ENCODE measurements at regions not wholly inside any gene's neighbourhood (a gene's known extent, or its start where the extent isn't known, plus 50 kb on each side); places are given as distances from the start of the nearest gene placed in this dataset.

DNA sequence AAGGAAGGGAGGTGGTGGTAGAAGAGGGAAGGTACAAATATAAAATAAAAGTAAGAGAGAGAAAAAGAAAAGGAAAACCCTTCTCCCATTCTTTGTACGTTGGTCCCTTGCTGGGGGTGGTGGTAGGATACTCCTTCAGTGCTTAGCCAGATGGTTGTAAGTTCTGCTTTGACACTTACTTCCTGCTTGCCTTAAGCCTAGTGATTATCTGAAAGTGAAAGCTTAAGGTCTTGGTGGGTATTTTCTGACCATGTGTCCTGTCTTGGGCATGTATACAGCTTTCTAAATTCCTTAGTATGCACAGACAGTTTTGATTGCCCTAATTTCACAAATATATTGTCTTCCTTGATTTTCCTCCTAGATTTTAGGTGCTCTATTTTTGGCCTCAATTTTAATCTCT, 314.8 kb downstream of the PCDH17 start (continued):
- TF ChIP-seq E2F4 (CRISPR knock-in tag; IDR thresholded peaks at IDR 0.05; ENCODE audit: borderline replicate concordance, low read depth), result no peak
- no peak for TF ChIP-seq TEAD1 (CRISPR knock-in tag; IDR thresholded peaks at IDR 0.05)
- TF ChIP-seq FOXJ3 (CRISPR knock-in tag; IDR thresholded peaks at IDR 0.05; ENCODE audit: borderline replicate concordance), result no peak

- Mint-ChIP-seq H3K9me3 (peaks cover 32% of the 10 kb centered on the region), H3K27me3 (ENCODE audit: low read depth) (no peaks in the 10 kb centered on the region), H3K4me1 (no peaks in the 10 kb centered on the region), H3K27ac (no peak overlapping the region), H3K36me3 (peaks cover 27% of the 10 kb centered on the region), H3K4me3 (no peak overlapping the region)
- ChIA-PET CTCF (no interaction called here), POLR2A (no interaction called here)
- ATAC-seq (no peak), DNase-seq (ENCODE audit: low spot score) (no peak)
- TF ChIP-seq TP53 (CRISPR knock-in tag; IDR thresholded peaks at IDR 0.05), result no peak
- TF ChIP-seq, protein P1, sequence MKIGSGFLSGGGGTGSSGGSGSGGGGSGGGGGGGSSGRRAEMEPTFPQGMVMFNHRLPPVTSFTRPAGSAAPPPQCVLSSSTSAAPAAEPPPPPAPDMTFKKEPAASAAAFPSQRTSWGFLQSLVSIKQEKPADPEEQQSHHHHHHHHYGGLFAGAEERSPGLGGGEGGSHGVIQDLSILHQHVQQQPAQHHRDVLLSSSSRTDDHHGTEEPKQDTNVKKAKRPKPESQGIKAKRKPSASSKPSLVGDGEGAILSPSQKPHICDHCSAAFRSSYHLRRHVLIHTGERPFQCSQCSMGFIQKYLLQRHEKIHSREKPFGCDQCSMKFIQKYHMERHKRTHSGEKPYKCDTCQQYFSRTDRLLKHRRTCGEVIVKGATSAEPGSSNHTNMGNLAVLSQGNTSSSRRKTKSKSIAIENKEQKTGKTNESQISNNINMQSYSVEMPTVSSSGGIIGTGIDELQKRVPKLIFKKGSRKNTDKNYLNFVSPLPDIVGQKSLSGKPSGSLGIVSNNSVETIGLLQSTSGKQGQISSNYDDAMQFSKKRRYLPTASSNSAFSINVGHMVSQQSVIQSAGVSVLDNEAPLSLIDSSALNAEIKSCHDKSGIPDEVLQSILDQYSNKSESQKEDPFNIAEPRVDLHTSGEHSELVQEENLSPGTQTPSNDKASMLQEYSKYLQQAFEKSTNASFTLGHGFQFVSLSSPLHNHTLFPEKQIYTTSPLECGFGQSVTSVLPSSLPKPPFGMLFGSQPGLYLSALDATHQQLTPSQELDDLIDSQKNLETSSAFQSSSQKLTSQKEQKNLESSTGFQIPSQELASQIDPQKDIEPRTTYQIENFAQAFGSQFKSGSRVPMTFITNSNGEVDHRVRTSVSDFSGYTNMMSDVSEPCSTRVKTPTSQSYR (CRISPR knock-in tag; IDR thresholded peaks at IDR 0.05), result no peak
- no peak for TF ChIP-seq CBFB (CRISPR knock-in tag; IDR thresholded peaks at IDR 0.05; ENCODE audit: low read depth)
- TF ChIP-seq ZBTB21 (CRISPR knock-in tag; IDR thresholded peaks at IDR 0.05; ENCODE audit: borderline replicate concordance), result no peak
- no peak for TF ChIP-seq ZNF232 (CRISPR knock-in tag; IDR thresholded peaks at IDR 0.05)
- no peak for TF ChIP-seq CTCF (IDR thresholded peaks at IDR 0.05)
- no peak for TF ChIP-seq USF2 (CRISPR knock-in tag; IDR thresholded peaks at IDR 0.05)
- TF ChIP-seq ZNF121 (CRISPR knock-in tag; IDR thresholded peaks at IDR 0.05), result no peak
- TF ChIP-seq FOXK1 (CRISPR knock-in tag; IDR thresholded peaks at IDR 0.05), result no peak
- TF ChIP-seq NR3C1 (CRISPR knock-in tag; conservative IDR thresholded peaks at IDR 0.05; ENCODE audit: low read depth), result no peak
Observed at GRCh38 chr13:57948884-57949283, 317.3 kb downstream of the PCDH17 start.

GRCh38 chr13:57969951-57970350, 338.4 kb downstream of the PCDH17 start:
- H3K4me1 Mint-ChIP-seq, result no peaks in the 10 kb centered on the region
- H3K36me3 Mint-ChIP-seq, result peaks cover 24% of the 10 kb centered on the region
- ChIA-PET CTCF (no interaction called here), POLR2A (no interaction called here)
- ATAC-seq (no peak), DNase-seq (ENCODE audit: low spot score) (no peak)
- H3K27me3 Mint-ChIP-seq (ENCODE audit: low read depth), result no peaks in the 10 kb centered on the region
- no peak overlapping the region for H3K4me3 Mint-ChIP-seq
- TF ChIP-seq CTCF (IDR thresholded peaks at IDR 0.05), result no peak
- no peak for TF ChIP-seq ZMAT4 (CRISPR knock-in tag; IDR thresholded peaks at IDR 0.05)
- TF ChIP-seq ZBTB43 (CRISPR knock-in tag; IDR thresholded peaks at IDR 0.05), result no peak
- no peak overlapping the region for H3K27ac Mint-ChIP-seq
- H3K9me3 Mint-ChIP-seq, result peaks cover 46% of the 10 kb centered on the region

Data from WTC11 (cell line).